CD4-positive, alpha-beta T cell (primary cell): ENCODE measurements at regions not wholly inside any gene's neighbourhood (a gene's known extent, or its start where the extent isn't known, plus 50 kb on each side); places are given as distances from the start of the nearest gene placed in this dataset.

Experiments
- ATAC-seq: fragments of 200-7000 bp; cut with Tn5 transposase; one replicate; pipeline ENCODE4 v1.10.0; 2022; ENCODE audit warnings: mild to moderate bottlenecking; ENCODE audit not compliant: poor library complexity
- CTCF ChIA-PET: fragments of 350-600 bp; sonication (Branson Sonifier 250); formaldehyde crosslinking; loops from one replicate; lab custom pipeline; 2021; ENCODE audit warnings: antibody characterized with exemption, inconsistent platforms; lab: Charles Lee
- POLR2A ChIA-PET: fragments of 350-600 bp; sonication (Branson Sonifier 250); formaldehyde crosslinking; loops from one replicate; lab custom pipeline; 2021; ENCODE audit warnings: antibody characterized with exemption, inconsistent platforms; lab: Charles Lee
- DNase-seq, 14 experiments: peaks; one replicate each; pipeline ENCODE4 v3.0.0-alpha.2; 2013 to 2020; ENCODE audit warnings: mixed read lengths in 2 of 14
- H3K27ac ChIP-seq, 2 donors: one replicate each; pipeline versions ENCODE4 v1.5.1 to v1.7.0; 2013; ENCODE audit warnings: low read length in 2 of 2, low read depth in 1 of 2, mild to moderate bottlenecking in 1 of 2
- H3K27me3 ChIP-seq, 2 experiments: 1 replicate in 1 of 2; 2 replicates in 1 of 2; pipeline versions ENCODE4 v1.6.1 to v1.7.0; 2013; ENCODE audit warnings: low read length in 2 of 2, control low read depth in 1 of 2, mild to moderate bottlenecking in 1 of 2, moderate library complexity in 1 of 2; ENCODE audit not compliant: insufficient read depth in 2 of 2, control insufficient read depth in 1 of 2
- H3K36me3 ChIP-seq: one replicate; pipeline ENCODE4 v1.6.1; 2013; ENCODE audit warnings: low read length, control low read depth; ENCODE audit not compliant: insufficient read depth
- H3K4me1 ChIP-seq: one replicate; pipeline ENCODE4 v1.6.1; 2013; ENCODE audit warnings: low read length, control low read depth; ENCODE audit not compliant: insufficient read depth
- H3K4me3 ChIP-seq: one replicate; pipeline ENCODE4 v1.5.1; 2013; ENCODE audit warnings: mild to moderate bottlenecking, low read length, moderate library complexity
- H3K9me3 ChIP-seq, 2 experiments: 1 replicate in 1 of 2; 2 replicates in 1 of 2; pipeline versions ENCODE4 v1.6.1 to v1.7.0; 2013; ENCODE audit warnings: low read length in 2 of 2, mild to moderate bottlenecking in 2 of 2, control low read depth in 1 of 2, moderate library complexity in 1 of 2; ENCODE audit not compliant: control insufficient read depth in 1 of 2, insufficient read depth in 1 of 2
- H3K27ac Mint-ChIP-seq: one replicate; pipeline ENCODE4 v1.8.0; 2020; ENCODE audit warnings: mixed read lengths
- H3K27me3 Mint-ChIP-seq: one replicate; pipeline ENCODE4 v1.8.0; 2021; ENCODE audit warnings: mixed read lengths
- H3K36me3 Mint-ChIP-seq: one replicate; pipeline ENCODE4 v1.8.0; 2021; ENCODE audit warnings: low read depth, mixed read lengths
- H3K4me1 Mint-ChIP-seq: one replicate; pipeline ENCODE4 v1.8.0; 2021; ENCODE audit warnings: low read depth, mixed read lengths
- H3K4me3 Mint-ChIP-seq: one replicate; pipeline ENCODE4 v1.8.0; 2020; ENCODE audit warnings: mild to moderate bottlenecking, mixed read lengths
- H3K9me3 Mint-ChIP-seq: one replicate; pipeline ENCODE4 v1.8.0; 2020; ENCODE audit warnings: mixed read lengths
- intact Hi-C, 2 experiments: fragments of 100-400 bp; cut with DNase I in 1 of 2; cut with micrococcal nuclease in 1 of 2; formaldehyde crosslinking; loops; one replicate each; pipeline versions ENCODE4 v1.15.1 to v1.9.0; 2023 to 2025; cut with DNase I, micrococcal nuclease
- TF ChIP-seq, protein P1 (sequence below): fragments of 200-600 bp; IDR thresholded peaks from one replicate; pipeline ENCODE4 v1.8.0; 2022; ENCODE audit warnings: antibody characterized with exemption, mild to moderate bottlenecking

DNA sequence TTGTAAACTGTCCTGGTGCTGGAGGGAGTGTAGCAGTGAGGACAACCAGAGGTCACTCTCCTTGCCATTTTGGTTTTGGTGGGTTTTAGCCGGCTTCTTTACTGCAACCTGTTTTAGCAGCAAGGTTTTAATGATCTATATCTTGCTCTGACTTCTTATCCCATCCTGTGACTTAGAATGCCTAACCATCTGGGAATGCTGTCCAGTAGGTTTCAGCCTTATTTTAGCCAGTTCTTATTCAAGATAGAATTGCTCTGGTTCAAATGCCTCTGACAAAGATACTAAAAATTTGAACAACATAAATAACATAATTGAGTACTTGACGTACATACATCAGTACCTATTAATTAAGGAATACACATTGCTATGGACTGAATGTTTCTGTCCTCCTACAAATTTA lies 93.3 kb upstream of the TOM1L1 start:
- Mint-ChIP-seq H3K9me3 (no peaks in the 10 kb centered on the region), H3K4me1 (no peaks in the 10 kb centered on the region), H3K27me3 (no peaks in the 10 kb centered on the region), H3K27ac (no peak overlapping the region), H3K4me3 (no peak overlapping the region), H3K36me3 (no peaks in the 10 kb centered on the region)
- Histone ChIP-seq H3K4me3 (no peak overlapping the region), H3K9me3 (no peaks in the 10 kb centered on the region), H3K27ac (no peak overlapping the region), H3K4me1 (no peaks in the 10 kb centered on the region), H3K27me3 (no peaks in the 10 kb centered on the region), H3K36me3 (no peaks in the 10 kb centered on the region)
- intact Hi-C loops: no loop called here
- TF ChIP-seq, protein P1, sequence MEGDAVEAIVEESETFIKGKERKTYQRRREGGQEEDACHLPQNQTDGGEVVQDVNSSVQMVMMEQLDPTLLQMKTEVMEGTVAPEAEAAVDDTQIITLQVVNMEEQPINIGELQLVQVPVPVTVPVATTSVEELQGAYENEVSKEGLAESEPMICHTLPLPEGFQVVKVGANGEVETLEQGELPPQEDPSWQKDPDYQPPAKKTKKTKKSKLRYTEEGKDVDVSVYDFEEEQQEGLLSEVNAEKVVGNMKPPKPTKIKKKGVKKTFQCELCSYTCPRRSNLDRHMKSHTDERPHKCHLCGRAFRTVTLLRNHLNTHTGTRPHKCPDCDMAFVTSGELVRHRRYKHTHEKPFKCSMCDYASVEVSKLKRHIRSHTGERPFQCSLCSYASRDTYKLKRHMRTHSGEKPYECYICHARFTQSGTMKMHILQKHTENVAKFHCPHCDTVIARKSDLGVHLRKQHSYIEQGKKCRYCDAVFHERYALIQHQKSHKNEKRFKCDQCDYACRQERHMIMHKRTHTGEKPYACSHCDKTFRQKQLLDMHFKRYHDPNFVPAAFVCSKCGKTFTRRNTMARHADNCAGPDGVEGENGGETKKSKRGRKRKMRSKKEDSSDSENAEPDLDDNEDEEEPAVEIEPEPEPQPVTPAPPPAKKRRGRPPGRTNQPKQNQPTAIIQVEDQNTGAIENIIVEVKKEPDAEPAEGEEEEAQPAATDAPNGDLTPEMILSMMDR: no peak
- ChIA-PET CTCF (no interaction called here), POLR2A (no interaction called here)
- ATAC-seq (no peak), DNase-seq (no peak)

DNA sequence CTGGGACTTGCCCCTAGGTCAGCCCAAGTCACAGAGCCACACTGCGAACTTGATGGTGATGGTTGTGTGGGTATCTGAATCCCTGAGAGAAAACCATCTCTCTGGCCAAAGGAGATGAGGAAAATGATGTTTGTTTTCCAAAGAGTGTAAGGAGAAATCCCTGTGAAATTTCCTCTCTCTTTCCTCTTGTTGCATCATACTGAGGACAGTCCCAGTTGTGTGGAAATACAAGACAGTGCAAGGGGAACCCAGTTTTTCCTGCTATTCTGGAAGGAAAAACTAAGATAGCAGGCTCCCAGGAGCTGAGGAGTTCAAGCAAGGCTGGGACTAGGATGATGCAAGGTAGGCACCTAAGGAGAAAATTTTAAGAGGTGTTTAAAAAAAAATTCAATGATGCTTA lies 86.8 kb upstream of the TOM1L1 start:
- no peak overlapping the region for H3K27ac ChIP-seq
- no peaks in the 10 kb centered on the region for H3K4me1 ChIP-seq
- H3K9me3 Mint-ChIP-seq: no peaks in the 10 kb centered on the region
- H3K4me3 Mint-ChIP-seq: no peak overlapping the region
- H3K27me3 Mint-ChIP-seq: no peaks in the 10 kb centered on the region
- ATAC-seq (no peak), DNase-seq (no peak)
- ChIA-PET CTCF (no interaction called here), POLR2A (no interaction called here)
- TF ChIP-seq, protein P1: no peak
- no peak overlapping the region for H3K27ac Mint-ChIP-seq
- H3K4me1 Mint-ChIP-seq: no peaks in the 10 kb centered on the region
- no peaks in the 10 kb centered on the region for H3K9me3 ChIP-seq
- H3K36me3 ChIP-seq: no peaks in the 10 kb centered on the region
- peaks cover 0 to 2% of the 10 kb centered on the region in 2 experiments for H3K27me3 ChIP-seq
- no peaks in the 10 kb centered on the region for H3K36me3 Mint-ChIP-seq
- intact Hi-C loops: no loop called here
- H3K4me3 ChIP-seq: no peak overlapping the region

DNA sequence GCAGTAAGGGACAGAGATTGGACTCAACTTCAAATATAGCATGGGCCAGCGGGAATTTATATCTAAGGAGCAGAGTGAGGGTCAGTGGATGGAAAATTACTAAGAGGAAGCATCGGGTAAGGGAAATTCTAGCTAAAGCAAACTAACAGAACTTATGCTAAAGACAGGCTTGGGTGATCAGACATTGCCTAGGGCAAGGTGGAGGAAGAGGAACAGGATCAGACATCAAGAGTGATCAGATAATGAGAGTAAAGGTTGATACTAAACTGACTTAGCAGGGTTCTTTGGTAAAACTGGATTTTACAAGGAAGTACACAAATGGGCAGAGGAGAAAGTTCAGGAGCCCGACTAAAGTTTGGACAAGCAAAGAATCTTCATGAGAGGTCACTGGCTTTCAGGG lies 86.3 kb upstream of the TOM1L1 start:
- no peak overlapping the region for H3K27ac Mint-ChIP-seq
- Histone ChIP-seq H3K4me3 (no peak overlapping the region), H3K4me1 (no peaks in the 10 kb centered on the region), H3K27ac (no peak overlapping the region), H3K36me3 (no peaks in the 10 kb centered on the region), H3K9me3 (no peaks in the 10 kb centered on the region), H3K27me3 (peaks cover 0 to 2% of the 10 kb centered on the region in 2 experiments)
- H3K4me1 Mint-ChIP-seq: no peaks in the 10 kb centered on the region
- no peak overlapping the region for H3K4me3 Mint-ChIP-seq
- TF ChIP-seq, protein P1: no peak
- DNase-seq (no peak), ATAC-seq (no peak)
- H3K27me3 Mint-ChIP-seq: no peaks in the 10 kb centered on the region
- intact Hi-C loops: no loop called here
- no peaks in the 10 kb centered on the region for H3K36me3 Mint-ChIP-seq
- ChIA-PET CTCF (no interaction called here), POLR2A (no interaction called here)
- H3K9me3 Mint-ChIP-seq: no peaks in the 10 kb centered on the region
